GM12878 (cell line): ENCODE measurements at regions not wholly inside any gene's neighbourhood (a gene's known extent, or its start where the extent isn't known, plus 50 kb on each side); places are given as distances from the start of the nearest gene placed in this dataset.
"Not testable (repeated sequence)": the region's sequence is repeated elsewhere in the genome, so short reads cannot be mapped to it uniquely, and the experiment has no call there.

Experiments
- ATAC-seq: fragments of 200-7000 bp; cut with Tn5 transposase; 3 replicates; pipeline ENCODE4 v1.9.1; 2020; ENCODE audit warnings: mild to moderate bottlenecking, moderate library complexity
- BruUV-seq: library from RNA; stranded (reverse); fragments of 400-500 nt; replicated peaks from 2 replicates; lab custom pipeline; 2021; lab: Mats Ljungman, UMichigan
- CTCF ChIA-PET: fragments of 300-600 bp; sonication (Branson Sonifier 250); formaldehyde crosslinking; extraction: SDS; loops from one replicate; lab custom pipeline; 2021; ENCODE audit warnings: inconsistent platforms; lab: Yijun Ruan, JAX
- POLR2A ChIA-PET: fragments of 350-600 bp; formaldehyde crosslinking; extraction: SDS; loops from one replicate; lab custom pipeline; 2021; ENCODE audit warnings: inconsistent platforms; lab: Charles Lee
- RAD21 ChIA-PET: fragments of 300-600 bp; sonication (Branson Sonifier 250); formaldehyde crosslinking; loops from one replicate; lab custom pipeline; 2023; ENCODE audit warnings: antibody characterized with exemption; ENCODE audit not compliant: unreplicated experiment; lab: Charles Lee
- SMC1A ChIA-PET: fragments of 300-600 bp; sonication (Branson Sonifier 250); formaldehyde crosslinking; loops from one replicate; lab custom pipeline; 2023; ENCODE audit not compliant: unreplicated experiment, uncharacterized antibody; lab: Charles Lee
- DNase-seq: peaks from one replicate; pipeline ENCODE4 v3.0.0-alpha.2; 2011; ENCODE audit warnings: low read depth, low spot score
- FAIRE-seq: peaks from 3 replicates; lab custom pipeline; 2011; peaks lifted over from hg19 to GRCh38; lab: Jason Lieb, UNC
- H2AFZ ChIP-seq: 2 replicates; pipeline ENCODE4 v1.6.0; 2011; ENCODE audit warnings: low read depth, low read length, control low read depth; ENCODE audit not compliant: control insufficient read depth
- H3K27ac ChIP-seq: 2 replicates; pipeline ENCODE4 v1.5.1; 2011; ENCODE audit warnings: control low read depth; ENCODE audit not compliant: control insufficient read depth, insufficient read depth
- H3K27me3 ChIP-seq, 2 experiments: replicated peaks in 1 of 2; 2 replicates each; pipeline versions ENCODE4 v1.6.0 to v1.6.1; 2011; ENCODE audit warnings: low read length in 1 of 2; ENCODE audit not compliant: control insufficient read depth in 2 of 2, insufficient read depth in 2 of 2
- H3K36me3 ChIP-seq, 2 experiments: 2 replicates each; pipeline ENCODE4 v1.5.1; 2011; ENCODE audit warnings: low read length in 1 of 2; ENCODE audit not compliant: control insufficient read depth in 2 of 2, insufficient read depth in 2 of 2
- H3K4me1 ChIP-seq: 2 replicates; pipeline ENCODE4 v1.6.1; 2011; ENCODE audit warnings: mild to moderate bottlenecking, low read length, moderate library complexity, mixed read lengths; ENCODE audit not compliant: control insufficient read depth, insufficient read depth
- H3K4me2 ChIP-seq: 2 replicates; pipeline ENCODE4 v1.6.0; 2011; ENCODE audit warnings: control low read depth; ENCODE audit not compliant: control insufficient read depth, insufficient read depth
- H3K4me3 ChIP-seq: fragments of 200-600 bp; sonication (generic); 2 replicates; pipeline ENCODE4 v1.5.1; 2016
- H3K79me2 ChIP-seq: 2 replicates; pipeline ENCODE4 v1.6.0; 2011; ENCODE audit warnings: low read length; ENCODE audit not compliant: control insufficient read depth, insufficient read depth
- H3K9ac ChIP-seq: 2 replicates; pipeline ENCODE4 v1.8.0; 2011; ENCODE audit warnings: low read length, control low read depth, mixed read lengths; ENCODE audit not compliant: control insufficient read depth, insufficient read depth
- H3K9me3 ChIP-seq: replicated peaks from 3 replicates; pipeline ENCODE4 v1.5.1; 2011; ENCODE audit warnings: mild to moderate bottlenecking, low read length; ENCODE audit not compliant: control insufficient read depth, insufficient read depth
- H4K20me1 ChIP-seq: 2 replicates; pipeline ENCODE4 v1.6.0; 2011; ENCODE audit not compliant: control insufficient read depth, insufficient read depth
- ATF3 ChIP-seq: IDR thresholded peaks from 2 replicates; pipeline ENCODE4 v1.6.1; 2011; ENCODE audit warnings: low read depth, mild to moderate bottlenecking, low read length, moderate library complexity, borderline replicate concordance; ENCODE audit errors: extremely low read depth
- BMI1 ChIP-seq: fragments of 450-650 bp; IDR thresholded peaks from 2 replicates; pipeline ENCODE4 v1.6.1; 2016; ENCODE audit warnings: mild to moderate bottlenecking, moderate library complexity, borderline replicate concordance
- CBX5 ChIP-seq: sonication (generic); IDR thresholded peaks from 2 replicates; pipeline ENCODE4 v1.6.1; 2016; ENCODE audit warnings: low read depth, moderate library complexity, mild to moderate bottlenecking, inconsistent platforms
- CHD1 ChIP-seq: IDR thresholded peaks from 2 replicates; pipeline ENCODE4 v1.6.1; 2012; ENCODE audit warnings: low read depth, low read length, improper control_type of control experiment
- EGR1 ChIP-seq, 2 experiments: IDR thresholded peaks; 1 replicate in 1 of 2; 2 replicates in 1 of 2; pipeline ENCODE4 v1.6.1; 2011 to 2012; ENCODE audit warnings: low read depth in 2 of 2, low read length in 2 of 2, borderline replicate concordance in 1 of 2, mild to moderate bottlenecking in 1 of 2, moderate library complexity in 1 of 2
- EP300 ChIP-seq, 2 experiments: fragments of 150-350 bp in 1 of 2; IDR thresholded peaks; 2 replicates each; pipeline ENCODE4 v1.6.1; 2011 to 2012; ENCODE audit warnings: low read depth in 2 of 2, low read length in 2 of 2, borderline replicate concordance in 1 of 2, improper control_type of control experiment in 1 of 2, inconsistent platforms in 1 of 2; ENCODE audit not compliant: control insufficient read depth in 1 of 2
- HDAC6 ChIP-seq: fragments of 200-600 bp; sonication (generic); IDR thresholded peaks from one replicate; pipeline ENCODE4 v1.8.0; 2017; ENCODE audit warnings: antibody characterized with exemption; ENCODE audit not compliant: unreplicated experiment
- JUND ChIP-seq: IDR thresholded peaks from 2 replicates; pipeline ENCODE4 v1.6.1; 2012; ENCODE audit warnings: low read depth, mild to moderate bottlenecking, low read length, improper control_type of control experiment, moderate library complexity
- MAX ChIP-seq: IDR thresholded peaks from 2 replicates; pipeline ENCODE4 v1.6.1; 2012; ENCODE audit warnings: low read depth, low read length, improper control_type of control experiment
- NBN ChIP-seq: fragments of 450-650 bp; IDR thresholded peaks from 2 replicates; pipeline ENCODE4 v1.6.1; 2016
- NFYB ChIP-seq: IDR thresholded peaks from 2 replicates; pipeline ENCODE4 v1.6.1; 2011; ENCODE audit warnings: low read depth, mild to moderate bottlenecking, low read length, improper control_type of control experiment, moderate library complexity; ENCODE audit not compliant: insufficient read depth
- RBBP5 ChIP-seq: fragments of 200-600 bp; sonication (generic); conservative IDR thresholded peaks from 2 replicates; pipeline ENCODE4 v1.6.1; 2016
- RFX5 ChIP-seq: IDR thresholded peaks from 2 replicates; pipeline ENCODE4 v1.6.1; 2011; ENCODE audit warnings: low read depth, low read length, improper control_type of control experiment
- SP1 ChIP-seq: IDR thresholded peaks from one replicate; pipeline ENCODE4 v1.6.1; 2011; ENCODE audit warnings: low read depth, low read length
- STAT1 ChIP-seq: fragments of 450-650 bp; conservative IDR thresholded peaks from 2 replicates; pipeline ENCODE4 v1.6.1; 2014; ENCODE audit warnings: antibody characterized with exemption, mild to moderate bottlenecking
- ZNF207 ChIP-seq: fragments of 450-650 bp; IDR thresholded peaks from 2 replicates; pipeline ENCODE4 v1.6.1; 2014; ENCODE audit warnings: antibody characterized with exemption, mild to moderate bottlenecking, borderline replicate concordance
- ZNF217 ChIP-seq: fragments of 450-650 bp; IDR thresholded peaks from 2 replicates; pipeline ENCODE4 v1.6.1; 2017; ENCODE audit warnings: antibody characterized with exemption, mild to moderate bottlenecking
- ZNF622 ChIP-seq: fragments of 450-650 bp; IDR thresholded peaks from 2 replicates; pipeline ENCODE4 v1.6.1; 2017; ENCODE audit warnings: mild to moderate bottlenecking, inconsistent platforms
- WGBS: methylation state at CpG from one replicate; pipeline ENCODE4 v1.1.6; 2016; ENCODE audit warnings: low lambda C conversion rate; ENCODE audit not compliant: insufficient replicate concordance, insufficient coverage; ENCODE audit errors: missing lambda C conversion rate; 5-methylcytosine and 5-hydroxymethylcytosine counted together
- in situ Hi-C: fragments of 300-500 bp; cut with MboI; formaldehyde crosslinking; loops from 9 replicates; pipeline ENCODE4 v1.14.3; 2018; ENCODE audit warnings: mixed read lengths
- intact Hi-C: fragments of 100-400 bp; cut with micrococcal nuclease; formaldehyde crosslinking; loops from one replicate; pipeline ENCODE4 v1.14.2; 2022; ENCODE audit not compliant: unreplicated experiment

- 19% methylated on average over 4 of the region's 4 CpGs for WGBS
- no peak for FAIRE-seq
These were observed 222.4 kb downstream of the KCTD12 start for GRCh38 chr13:76663592-76664335.

DNA sequence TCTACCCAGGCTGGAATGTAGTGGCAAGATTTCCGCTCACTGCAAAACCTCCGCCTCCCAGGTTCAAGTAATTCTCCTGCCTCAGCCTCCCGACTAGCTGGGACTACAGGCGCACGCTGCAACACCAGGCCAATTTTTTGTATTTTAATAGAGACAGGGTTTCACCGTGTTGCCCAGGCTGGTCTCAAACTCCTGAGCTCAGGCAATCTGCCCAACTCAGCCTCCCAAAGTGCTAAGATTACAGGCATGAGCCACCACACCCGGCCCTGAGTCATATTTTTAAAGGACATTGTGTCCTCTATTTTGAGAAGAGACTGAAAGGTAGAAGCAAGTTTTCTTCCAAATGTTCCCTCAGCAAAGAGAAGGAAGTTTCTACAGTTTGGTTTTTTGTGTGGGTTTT is 227.1 kb downstream of the KCTD12 start:
- H3K27ac ChIP-seq, intact Hi-C loops, in situ Hi-C loops, H3K9ac ChIP-seq, H3K79me2 ChIP-seq, DNase-seq, RAD21 ChIA-PET, H2AFZ ChIP-seq, FAIRE-seq, ATAC-seq, BruUV-seq, POLR2A ChIA-PET, H3K4me2 ChIP-seq, H3K9me3 ChIP-seq, H4K20me1 ChIP-seq, H3K36me3 ChIP-seq, H3K4me3 ChIP-seq, SMC1A ChIA-PET, H3K4me1 ChIP-seq, CTCF ChIA-PET, H3K27me3 ChIP-seq: not testable (repeated sequence)
- WGBS: 75% methylated on average over 7 of the region's 7 CpGs

More at GRCh38 chr13:76663592-76664335, 222.4 kb downstream of the KCTD12 start:
- Histone ChIP-seq H3K27me3 (no peaks in the 10 kb centered on the region), H2AFZ (no peak overlapping the region), H3K27ac (no peak overlapping the region), H3K79me2 (no peaks in the 10 kb centered on the region), H4K20me1 (no peaks in the 10 kb centered on the region), H3K9ac (no peak overlapping the region), H3K4me3 (no peak overlapping the region), H3K36me3 (no peaks in the 10 kb centered on the region), H3K4me1 (no peaks in the 10 kb centered on the region), H3K4me2 (no peak overlapping the region), H3K9me3 (no peaks in the 10 kb centered on the region)
- ChIA-PET CTCF (no interaction called here), SMC1A (interaction anchor here (0.6 kb wide), 1 partner anchor 132 kb away, joined by 3 read pairs; no protein-coding TSS in a partner anchor), RAD21 (no interaction called here), POLR2A (no interaction called here)
- DNase-seq: no peak
- in situ Hi-C loops: loop anchor here (10.0 kb wide), 1 partner anchor 241 kb away; no protein-coding TSS in a partner anchor
- no peak for TF ChIP-seq CHD1
- no peak for TF ChIP-seq EGR1 (IDR thresholded peaks at IDR 0.05; ENCODE audit: borderline replicate concordance in 1 of 2, low read depth in 2 of 2, low read length in 2 of 2)
- no peak for TF ChIP-seq CBX5
- TF ChIP-seq RBBP5: no peak
- TF ChIP-seq SP1: no peak
- no peak for TF ChIP-seq ZNF217
- TF ChIP-seq MAX: no peak
- TF ChIP-seq NFYB: no peak
- no peak for TF ChIP-seq NBN
- no peak for TF ChIP-seq ATF3
- no peak for TF ChIP-seq ZNF622
- no peak for TF ChIP-seq STAT1
- no peak for TF ChIP-seq RFX5
- no peak for TF ChIP-seq JUND
- no peak for TF ChIP-seq HDAC6
- no peak for TF ChIP-seq ZNF207
- no peak for TF ChIP-seq BMI1
- no peak for TF ChIP-seq EP300 (IDR thresholded peaks at IDR 0.05; ENCODE audit: borderline replicate concordance in 1 of 2, control insufficient read depth in 1 of 2, low read depth in 2 of 2, low read length in 2 of 2)
- intact Hi-C loops: no loop called here
- BruUV-seq: no TSS peak
- no peak for ATAC-seq
